AG04450 (cell line): ENCODE measurements at regions not wholly inside any gene's neighbourhood (a gene's known extent, or its start where the extent isn't known, plus 50 kb on each side); places are given as distances from the start of the nearest gene placed in this dataset.

Source experiments
- CTCF ChIA-PET: fragments of 300-600, 350-600 bp; formaldehyde crosslinking; extraction: SDS; loops from one replicate; lab custom pipeline; 2022; ENCODE audit warnings: antibody characterized with exemption, inconsistent platforms; lab: Charles Lee
- POLR2A ChIA-PET: fragments of 350-600 bp; formaldehyde crosslinking; extraction: SDS; loops from one replicate; lab custom pipeline; 2021; ENCODE audit warnings: antibody characterized with exemption, inconsistent platforms; lab: Yijun Ruan, JAX
- DNase-seq: peaks from one replicate; pipeline ENCODE4 v3.0.0-alpha.2; 2011; ENCODE audit warnings: low read depth, low spot score
- H3K27ac ChIP-seq: one replicate; pipeline ENCODE4 v1.5.1; 2012; ENCODE audit warnings: low read depth, low read length, control low read depth
- H3K27me3 ChIP-seq: one replicate; pipeline ENCODE4 v1.6.0; 2012; ENCODE audit warnings: low read length; ENCODE audit not compliant: control insufficient read depth, insufficient read depth
- H3K4me3 ChIP-seq: 2 replicates; pipeline ENCODE4 v1.5.1; 2011; ENCODE audit warnings: mild to moderate bottlenecking, low read depth, low read length, control low read depth
- H3K9me3 ChIP-seq: 2 replicates; pipeline ENCODE4 v1.5.1; 2012; ENCODE audit warnings: low read length; ENCODE audit not compliant: control insufficient read depth, insufficient read depth
- TF ChIP-seq, protein P1 (sequence below): IDR thresholded peaks from 2 replicates; pipeline ENCODE4 v1.5.1; 2011; ENCODE audit warnings: low read depth, low read length, control low read depth, inconsistent platforms

- TF ChIP-seq, protein P1, sequence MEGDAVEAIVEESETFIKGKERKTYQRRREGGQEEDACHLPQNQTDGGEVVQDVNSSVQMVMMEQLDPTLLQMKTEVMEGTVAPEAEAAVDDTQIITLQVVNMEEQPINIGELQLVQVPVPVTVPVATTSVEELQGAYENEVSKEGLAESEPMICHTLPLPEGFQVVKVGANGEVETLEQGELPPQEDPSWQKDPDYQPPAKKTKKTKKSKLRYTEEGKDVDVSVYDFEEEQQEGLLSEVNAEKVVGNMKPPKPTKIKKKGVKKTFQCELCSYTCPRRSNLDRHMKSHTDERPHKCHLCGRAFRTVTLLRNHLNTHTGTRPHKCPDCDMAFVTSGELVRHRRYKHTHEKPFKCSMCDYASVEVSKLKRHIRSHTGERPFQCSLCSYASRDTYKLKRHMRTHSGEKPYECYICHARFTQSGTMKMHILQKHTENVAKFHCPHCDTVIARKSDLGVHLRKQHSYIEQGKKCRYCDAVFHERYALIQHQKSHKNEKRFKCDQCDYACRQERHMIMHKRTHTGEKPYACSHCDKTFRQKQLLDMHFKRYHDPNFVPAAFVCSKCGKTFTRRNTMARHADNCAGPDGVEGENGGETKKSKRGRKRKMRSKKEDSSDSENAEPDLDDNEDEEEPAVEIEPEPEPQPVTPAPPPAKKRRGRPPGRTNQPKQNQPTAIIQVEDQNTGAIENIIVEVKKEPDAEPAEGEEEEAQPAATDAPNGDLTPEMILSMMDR, result no peak
- ChIA-PET POLR2A (no interaction called here), CTCF (interaction anchor here (0.5 kb wide), 1 partner anchor 8 kb away, joined by 3 read pairs; no protein-coding TSS in a partner anchor)
- H3K9me3 ChIP-seq, result peaks cover 3% of the 10 kb centered on the region; the same call in 1 of the 2 replicates
- no peak overlapping the region for H3K27ac ChIP-seq
- no peak overlapping the region for H3K4me3 ChIP-seq
- no peak for DNase-seq
- peaks cover 50% of the 10 kb centered on the region for H3K27me3 ChIP-seq
Measured at GRCh38 chr14:103227094-103227768, 104.0 kb downstream of the TNFAIP2 start.

GRCh38 chr14:103228076-103228806 lies 105.0 kb downstream of the TNFAIP2 start:
- ChIA-PET CTCF (no interaction called here), POLR2A (no interaction called here)
- Histone ChIP-seq H3K9me3 (peaks cover 3% of the 10 kb centered on the region; the same call in 1 of the 2 replicates), H3K4me3 (no peak overlapping the region), H3K27ac (no peak overlapping the region), H3K27me3 (peaks cover 48% of the 10 kb centered on the region)
- no peak for DNase-seq
- TF ChIP-seq, protein P1, result no peak

GRCh38 chr14:103228866-103229265 lies 105.2 kb upstream of the EIF5 start:
- TF ChIP-seq, protein P1, result no peak
- POLR2A ChIA-PET, result no interaction called here

GRCh38 chr14:103230021-103230420 lies 104.0 kb upstream of the EIF5 start:
- no peak overlapping the region for H3K27ac ChIP-seq
- H3K9me3 ChIP-seq, result no peaks in the 10 kb centered on the region; the same call in 1 of the 2 replicates
- no peak for DNase-seq
- peaks cover 39% of the 10 kb centered on the region for H3K27me3 ChIP-seq
- ChIA-PET CTCF (no interaction called here), POLR2A (no interaction called here)
- TF ChIP-seq, protein P1, result no peak
- H3K4me3 ChIP-seq, result no peak overlapping the region

More at GRCh38 chr14:103228866-103229265, 105.2 kb upstream of the EIF5 start:
- no peak for DNase-seq
- Histone ChIP-seq H3K27ac (no peak overlapping the region), H3K4me3 (no peak overlapping the region), H3K27me3 (peaks cover 50% of the 10 kb centered on the region), H3K9me3 (peaks cover under 1% of the 10 kb centered on the region; the same call in 1 of the 2 replicates)
- CTCF ChIA-PET, result no interaction called here
